Lower lobe of right lung (tissue), 2 donors: ENCODE measurements at regions not wholly inside any gene's neighbourhood (a gene's known extent, or its start where the extent isn't known, plus 50 kb on each side); places are given as distances from the start of the nearest gene placed in this dataset.

Experiments used
- ATAC-seq, 2 donors: fragments of 200-7000 bp; cut with Tn5 transposase; one replicate each; pipeline ENCODE4 v1.9.1; 2020 to 2022; ENCODE audit warnings: mild to moderate bottlenecking in 2 of 2, moderate library complexity in 2 of 2
- DNase-seq: peaks from one replicate; pipeline ENCODE4 v3.0.0-alpha.2; 2020
- H3K27ac ChIP-seq: fragments of 200-600 bp; one replicate; pipeline ENCODE4 v1.8.0; 2022
- H3K27me3 ChIP-seq: fragments of 200-600 bp; one replicate; pipeline ENCODE4 v1.8.0; 2022; ENCODE audit warnings: low read depth
- H3K36me3 ChIP-seq: fragments of 200-600 bp; one replicate; pipeline ENCODE4 v1.8.0; 2022; ENCODE audit warnings: mild to moderate bottlenecking
- H3K4me1 ChIP-seq: fragments of 200-600 bp; one replicate; pipeline ENCODE4 v1.8.0; 2022
- H3K4me3 ChIP-seq: fragments of 200-600 bp; one replicate; pipeline ENCODE4 v1.8.0; 2022; ENCODE audit warnings: mild to moderate bottlenecking
- H3K9me3 ChIP-seq: fragments of 200-600 bp; one replicate; pipeline ENCODE4 v1.8.0; 2022
- CTCF ChIP-seq: fragments of 200-600 bp; IDR thresholded peaks from one replicate; pipeline ENCODE4 v1.8.0; 2022; ENCODE audit warnings: antibody characterized with exemption, mild to moderate bottlenecking
- intact Hi-C: fragments of 100-400 bp; cut with DNase I; formaldehyde crosslinking; loops from one replicate; pipeline ENCODE4 v1.11.0; 2022
- donor health status: DM: no; HTN: yes; CAD: no; lungs with severe emphysema.

- Histone ChIP-seq H3K4me1 (no peaks in the 10 kb centered on the region), H3K9me3 (no peaks in the 10 kb centered on the region), H3K27me3 (no peaks in the 10 kb centered on the region), H3K36me3 (no peaks in the 10 kb centered on the region), H3K27ac (no peak overlapping the region), H3K4me3 (no peak overlapping the region)
- TF ChIP-seq CTCF = no peak
- ATAC-seq (no peak), DNase-seq (no peak)
- intact Hi-C loops = no loop called here
Measured at GRCh38 chr11:25415793-25416192, 916.1 kb upstream of the ANO3 start.

GRCh38 chr11:25423436-25424199 lies 908.3 kb upstream of the ANO3 start:
- H3K9me3 ChIP-seq = no peaks in the 10 kb centered on the region
- no peaks in the 10 kb centered on the region for H3K27me3 ChIP-seq
- no peak for DNase-seq
- ATAC-seq = no peak
- no peak for TF ChIP-seq CTCF
- intact Hi-C loops = no loop called here
- H3K27ac ChIP-seq = no peak overlapping the region
- H3K4me3 ChIP-seq = no peak overlapping the region
- no peaks in the 10 kb centered on the region for H3K4me1 ChIP-seq
- no peaks in the 10 kb centered on the region for H3K36me3 ChIP-seq

- no peak for ATAC-seq
- Histone ChIP-seq H3K36me3 (no peaks in the 10 kb centered on the region), H3K4me3 (no peak overlapping the region), H3K4me1 (no peaks in the 10 kb centered on the region), H3K9me3 (no peaks in the 10 kb centered on the region), H3K27ac (no peak overlapping the region), H3K27me3 (no peaks in the 10 kb centered on the region)
- TF ChIP-seq CTCF = no peak
- intact Hi-C loops = no loop called here
- DNase-seq = no peak
Measured at GRCh38 chr11:25432376-25432775, 899.6 kb upstream of the ANO3 start.

- H3K36me3 ChIP-seq = no peaks in the 10 kb centered on the region
- no peak overlapping the region for H3K4me3 ChIP-seq
- no peaks in the 10 kb centered on the region for H3K9me3 ChIP-seq
- H3K27ac ChIP-seq = no peak overlapping the region
- H3K4me1 ChIP-seq = no peaks in the 10 kb centered on the region
- no peak for TF ChIP-seq CTCF
- no peaks in the 10 kb centered on the region for H3K27me3 ChIP-seq
- ATAC-seq (no peak), DNase-seq (no peak)
- intact Hi-C loops = no loop called here
Measured at GRCh38 chr11:25435197-25435596, 896.7 kb upstream of the ANO3 start.

- Histone ChIP-seq H3K9me3 (no peaks in the 10 kb centered on the region), H3K36me3 (no peaks in the 10 kb centered on the region), H3K4me1 (no peaks in the 10 kb centered on the region), H3K4me3 (no peak overlapping the region), H3K27me3 (no peaks in the 10 kb centered on the region), H3K27ac (no peak overlapping the region)
- ATAC-seq (no peak), DNase-seq (no peak)
- no peak for TF ChIP-seq CTCF
- intact Hi-C loops = no loop called here
Measured at GRCh38 chr11:25436326-25436725, 895.6 kb upstream of the ANO3 start.
